ENCODE measurements at regions not wholly inside any gene's neighbourhood (a gene's known extent, or its start where the extent isn't known, plus 50 kb on each side); places are given as distances from the start of the nearest gene placed in this dataset.

GRCh38 chr2:217638031-217638430 is 364.8 kb downstream of the TNS1 start:
- no peak overlapping the region for H2AFZ ChIP-seq
- H3K4me3 ChIP-seq (ENCODE audit: low read depth, low read length), result no peak overlapping the region
- no peak for TF ChIP-seq CTCF (IDR thresholded peaks at IDR 0.05)
- no peaks in the 10 kb centered on the region for H3K36me3 ChIP-seq (ENCODE audit: control insufficient read depth, insufficient read depth, low read length)
- H3K27ac ChIP-seq, result no peak overlapping the region
- H3K27me3 ChIP-seq (ENCODE audit: control insufficient read depth, insufficient read depth, low read length), result no peaks in the 10 kb centered on the region
- H3K9me3 ChIP-seq (ENCODE audit: control insufficient read depth, low read length), result no peaks in the 10 kb centered on the region
- peaks cover 4% of the 10 kb centered on the region for H3K4me1 ChIP-seq
- peaks cover 36% of the 10 kb centered on the region for H3K79me2 ChIP-seq
- no peak overlapping the region for H3K9ac ChIP-seq
- H3K4me2 ChIP-seq (ENCODE audit: low read length), result no peak overlapping the region

- H3K36me3 ChIP-seq (ENCODE audit: control insufficient read depth, insufficient read depth, low read length), result no peaks in the 10 kb centered on the region
- H3K27me3 ChIP-seq (ENCODE audit: control insufficient read depth, insufficient read depth, low read length), result no peaks in the 10 kb centered on the region
- no peak overlapping the region for H3K4me3 ChIP-seq (ENCODE audit: low read depth, low read length)
- no peak for TF ChIP-seq CTCF (IDR thresholded peaks at IDR 0.05)
- H3K9me3 ChIP-seq (ENCODE audit: control insufficient read depth, low read length), result no peaks in the 10 kb centered on the region
- no peak overlapping the region for H3K27ac ChIP-seq
- H3K4me1 ChIP-seq, result peaks cover 4% of the 10 kb centered on the region
- no peak overlapping the region for H2AFZ ChIP-seq
- no peak overlapping the region for H3K9ac ChIP-seq
- no peak overlapping the region for H3K4me2 ChIP-seq (ENCODE audit: low read length)
- H3K79me2 ChIP-seq, result peaks cover 36% of the 10 kb centered on the region
These were observed 365.7 kb downstream of the TNS1 start for GRCh38 chr2:217636991-217637561.

- Histone ChIP-seq H3K9ac (no peak overlapping the region), H3K4me1 (peaks cover under 1% of the 10 kb centered on the region), H3K4me2 (ENCODE audit: low read length) (no peak overlapping the region), H3K36me3 (ENCODE audit: control insufficient read depth, insufficient read depth, low read length) (no peaks in the 10 kb centered on the region), H3K79me2 (peaks cover 36% of the 10 kb centered on the region), H2AFZ (no peak overlapping the region), H3K9me3 (ENCODE audit: control insufficient read depth, low read length) (no peaks in the 10 kb centered on the region), H3K27me3 (ENCODE audit: control insufficient read depth, insufficient read depth, low read length) (no peaks in the 10 kb centered on the region), H3K4me3 (ENCODE audit: low read depth, low read length) (no peak overlapping the region), H3K27ac (no peak overlapping the region)
- no peak for TF ChIP-seq CTCF (IDR thresholded peaks at IDR 0.05)
These were observed 366.2 kb downstream of the TNS1 start for GRCh38 chr2:217636578-217636977.

GRCh38 chr2:217634871-217635270 is 367.9 kb downstream of the TNS1 start:
- Histone ChIP-seq H3K27ac (no peak overlapping the region), H3K79me2 (peaks cover 30% of the 10 kb centered on the region), H3K36me3 (ENCODE audit: control insufficient read depth, insufficient read depth, low read length) (no peaks in the 10 kb centered on the region), H3K4me1 (no peaks in the 10 kb centered on the region), H3K4me3 (ENCODE audit: low read depth, low read length) (no peak overlapping the region), H3K4me2 (ENCODE audit: low read length) (no peak overlapping the region), H2AFZ (no peak overlapping the region), H3K27me3 (ENCODE audit: control insufficient read depth, insufficient read depth, low read length) (no peaks in the 10 kb centered on the region), H3K9ac (no peak overlapping the region), H3K9me3 (ENCODE audit: control insufficient read depth, low read length) (no peaks in the 10 kb centered on the region)
- TF ChIP-seq CTCF (IDR thresholded peaks at IDR 0.05), result no peak

- peaks cover 36% of the 10 kb centered on the region for H3K79me2 ChIP-seq
- no peak overlapping the region for H3K4me3 ChIP-seq (ENCODE audit: low read depth, low read length)
- no peak overlapping the region for H3K27ac ChIP-seq
- H3K4me2 ChIP-seq (ENCODE audit: low read length), result no peak overlapping the region
- H3K36me3 ChIP-seq (ENCODE audit: control insufficient read depth, insufficient read depth, low read length), result no peaks in the 10 kb centered on the region
- no peak for TF ChIP-seq CTCF (IDR thresholded peaks at IDR 0.05)
- no peak overlapping the region for H3K9ac ChIP-seq
- no peak overlapping the region for H2AFZ ChIP-seq
- peaks cover 16% of the 10 kb centered on the region for H3K4me1 ChIP-seq
- no peaks in the 10 kb centered on the region for H3K27me3 ChIP-seq (ENCODE audit: control insufficient read depth, insufficient read depth, low read length)
- H3K9me3 ChIP-seq (ENCODE audit: control insufficient read depth, low read length), result no peaks in the 10 kb centered on the region
These were observed 370.8 kb downstream of the TNS1 start for GRCh38 chr2:217632043-217632442.
